ENCODE measurements at regions not wholly inside any gene's neighbourhood (a gene's known extent, or its start where the extent isn't known, plus 50 kb on each side); places are given as distances from the start of the nearest gene placed in this dataset.
"Not testable (repeated sequence)": the region's sequence is repeated elsewhere in the genome, so short reads cannot be mapped to it uniquely, and the experiment has no call there.

DNA sequence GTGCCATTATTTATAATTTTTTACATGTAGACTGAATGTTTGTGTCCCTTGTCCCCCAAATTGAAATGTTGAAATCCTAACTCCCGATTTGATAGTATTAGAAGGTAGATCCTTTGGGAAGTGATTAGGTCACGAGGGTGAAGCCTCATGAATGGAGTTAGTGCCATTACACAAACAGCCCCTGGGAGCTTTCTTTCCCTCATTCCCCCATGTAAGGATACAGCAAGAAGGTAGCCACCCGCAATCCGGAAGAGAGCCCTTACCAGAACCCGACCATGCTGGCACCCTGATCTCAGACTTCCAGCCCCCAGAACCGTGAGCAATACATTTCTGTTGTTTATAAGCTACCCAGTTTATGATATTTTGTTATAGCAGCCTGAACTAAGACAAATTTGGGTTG is 143.2 kb downstream of the NPIPB5 start:
- no peak for DNase-seq (ENCODE audit: low read depth)

- DNase-seq (ENCODE audit: low read depth): not testable (repeated sequence)
Observed at GRCh38 chr16:22656573-22656972, 145.9 kb downstream of the NPIPB5 start.

- DNase-seq (ENCODE audit: low read depth): no peak
Observed at GRCh38 chr16:22659933-22660332, 149.2 kb downstream of the NPIPB5 start.

DNA sequence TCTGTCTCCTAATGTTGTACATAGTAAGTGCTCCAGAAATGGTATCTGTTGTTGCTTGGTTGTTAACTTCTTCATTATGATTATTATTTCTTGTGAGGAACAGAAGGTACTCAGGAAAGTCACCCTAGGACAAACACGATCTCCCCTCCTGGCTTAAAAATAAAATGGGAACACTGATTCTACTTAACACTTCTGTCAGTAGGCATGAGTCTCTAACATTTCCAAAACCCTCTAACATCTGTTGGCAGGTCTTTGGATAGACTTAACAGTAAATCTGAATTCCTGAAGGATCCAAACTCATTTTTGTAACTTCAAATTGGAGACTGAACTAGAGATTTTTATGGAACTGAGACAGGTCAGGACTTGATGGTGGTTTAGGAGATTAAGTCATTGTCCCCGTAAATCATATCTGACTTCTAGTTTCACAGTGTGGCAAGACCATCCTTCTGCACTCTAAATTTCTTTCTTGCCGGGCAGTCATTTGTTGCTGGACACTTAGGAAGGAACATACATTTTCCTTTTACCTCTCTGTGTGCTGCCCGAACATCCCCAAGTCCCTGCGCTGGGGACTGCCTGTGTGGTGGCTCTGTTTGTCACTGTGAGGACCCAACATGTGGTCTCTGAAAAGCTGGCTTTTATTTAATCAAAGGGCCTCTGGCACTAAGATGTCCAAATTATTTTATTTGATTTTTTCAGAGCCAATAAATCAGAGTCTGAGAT is 149.9 kb downstream of the NPIPB5 start:
- DNase-seq (ENCODE audit: low read depth): no peak

DNA sequence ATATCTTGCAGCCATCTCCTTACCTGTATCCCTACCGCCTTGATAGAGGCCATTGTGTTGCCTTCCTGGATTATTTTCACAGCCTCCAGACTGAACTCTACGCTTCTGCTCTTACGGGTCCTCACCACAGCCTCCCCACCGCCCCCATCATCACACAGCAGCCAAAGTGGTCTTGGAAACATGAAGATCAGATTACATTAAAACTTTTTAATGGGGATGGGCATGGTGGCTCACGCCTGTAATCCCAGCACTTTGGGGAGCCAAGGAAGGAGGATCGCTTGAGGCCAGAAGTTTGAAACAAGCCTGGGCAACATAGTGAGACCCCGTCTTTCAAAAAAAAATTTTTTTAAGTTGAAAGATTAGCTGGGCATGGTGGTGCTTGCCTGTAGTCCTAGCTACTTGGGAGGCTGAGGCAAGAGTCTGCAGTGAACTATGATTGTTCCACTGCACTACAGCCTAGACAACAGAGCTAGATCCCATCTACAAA is 150.5 kb downstream of the NPIPB5 start:
- no peak for DNase-seq (ENCODE audit: low read depth)

GRCh38 chr16:22662958-22663357 is 151.0 kb upstream of the HS3ST2 start:
- not testable (repeated sequence) for DNase-seq (ENCODE audit: low read depth)

DNA sequence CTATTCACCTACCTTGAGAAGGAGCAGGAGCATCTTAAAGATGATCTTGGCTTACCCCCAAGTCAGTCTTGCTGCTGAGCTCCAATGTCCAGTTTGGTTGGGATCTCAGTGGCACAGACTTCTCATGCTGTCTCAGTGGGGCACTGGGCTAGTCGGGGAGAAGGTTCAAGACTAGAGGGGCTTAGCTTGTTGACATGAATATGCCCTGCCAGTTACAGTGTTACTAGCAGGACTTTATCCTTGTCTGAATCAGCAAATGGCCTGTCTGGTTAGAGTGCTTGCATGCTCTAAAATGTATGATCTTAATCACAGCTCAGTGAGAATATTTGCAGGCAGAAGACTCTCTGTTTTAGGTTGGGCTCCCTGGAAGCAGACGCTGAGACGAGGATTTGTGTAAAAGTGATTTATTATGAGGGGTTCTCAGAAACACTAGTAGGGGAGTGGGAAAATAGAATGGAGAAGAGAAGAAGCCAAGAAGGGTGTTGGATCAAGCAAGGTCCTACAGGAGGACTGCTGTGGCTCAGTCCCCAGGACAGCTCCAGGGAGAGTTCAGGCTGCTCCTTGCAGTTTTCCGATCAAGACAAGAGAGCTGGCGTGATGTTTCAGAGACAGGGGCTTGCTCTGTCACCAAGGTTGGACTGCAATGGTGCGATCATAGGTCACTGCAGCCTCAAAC is 150.4 kb upstream of the HS3ST2 start:
- DNase-seq (ENCODE audit: low read depth): no peak

DNA sequence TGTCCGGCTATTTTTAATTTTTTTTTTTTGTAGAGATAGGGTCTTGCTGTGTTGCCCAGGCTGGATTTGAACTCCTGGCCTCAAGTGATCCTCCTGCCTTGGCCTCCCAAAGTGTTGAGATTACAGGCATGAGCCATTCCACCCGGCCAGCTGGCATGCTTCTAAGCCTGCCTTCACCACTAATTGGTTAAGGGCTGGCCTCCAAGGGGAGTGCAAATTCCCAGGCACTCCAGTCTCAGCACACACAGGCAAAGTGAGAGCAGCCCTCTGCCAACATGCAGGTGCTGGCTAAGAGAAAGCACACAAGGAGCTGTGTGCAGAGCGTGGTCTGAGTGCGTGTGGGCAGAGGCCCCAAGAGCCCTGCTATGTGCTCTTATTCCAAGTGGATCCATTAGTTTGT is 149.8 kb upstream of the HS3ST2 start:
- DNase-seq (ENCODE audit: low read depth): no peak

GRCh38 chr16:22664561-22664997 is 149.4 kb upstream of the HS3ST2 start:
- no peak for DNase-seq (ENCODE audit: low read depth)

DNA sequence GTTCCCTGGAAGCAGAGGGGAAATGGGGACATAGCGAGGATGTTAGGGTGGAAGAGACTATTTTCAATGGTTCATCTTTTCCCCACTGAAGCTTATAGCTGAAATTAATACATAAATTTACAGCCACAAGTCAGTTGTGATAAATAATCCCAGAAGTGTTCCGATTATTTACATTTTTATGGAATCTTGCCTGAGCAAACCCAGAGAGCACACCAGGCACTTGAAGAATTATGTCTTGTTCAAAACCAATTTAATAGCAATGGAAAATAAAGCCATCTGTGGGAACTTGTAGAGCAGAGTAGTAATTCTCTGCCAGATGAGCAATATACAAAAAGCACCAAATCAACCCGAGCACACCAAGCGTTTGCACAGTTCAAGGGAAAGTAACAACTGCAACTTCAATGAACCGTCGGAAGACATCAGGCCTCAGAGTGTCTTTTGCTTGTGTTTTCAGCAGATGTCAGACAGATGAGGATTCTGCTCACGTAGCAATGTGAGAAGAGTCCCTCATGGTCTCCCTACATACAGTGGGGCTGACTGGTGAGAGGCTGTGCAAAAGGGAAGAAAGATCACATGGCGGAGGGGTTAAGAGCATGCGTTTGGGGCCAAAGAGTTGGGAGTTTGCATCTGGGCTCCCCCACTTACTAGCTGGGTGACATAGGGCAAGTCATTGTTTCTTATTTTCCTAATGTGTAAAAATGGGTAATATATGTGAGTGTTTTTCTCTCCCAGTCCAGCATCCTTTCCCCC is 148.7 kb upstream of the HS3ST2 start:
- DNase-seq (ENCODE audit: low read depth): no peak

- no peak for DNase-seq (ENCODE audit: low read depth)
Observed at GRCh38 chr16:22665803-22666202, 148.2 kb upstream of the HS3ST2 start.

GRCh38 chr16:22668318-22668717 is 145.6 kb upstream of the HS3ST2 start:
- no peak for DNase-seq (ENCODE audit: low read depth)

- DNase-seq (ENCODE audit: low read depth): no peak
Observed at GRCh38 chr16:22670044-22670536, 143.9 kb upstream of the HS3ST2 start.

DNA sequence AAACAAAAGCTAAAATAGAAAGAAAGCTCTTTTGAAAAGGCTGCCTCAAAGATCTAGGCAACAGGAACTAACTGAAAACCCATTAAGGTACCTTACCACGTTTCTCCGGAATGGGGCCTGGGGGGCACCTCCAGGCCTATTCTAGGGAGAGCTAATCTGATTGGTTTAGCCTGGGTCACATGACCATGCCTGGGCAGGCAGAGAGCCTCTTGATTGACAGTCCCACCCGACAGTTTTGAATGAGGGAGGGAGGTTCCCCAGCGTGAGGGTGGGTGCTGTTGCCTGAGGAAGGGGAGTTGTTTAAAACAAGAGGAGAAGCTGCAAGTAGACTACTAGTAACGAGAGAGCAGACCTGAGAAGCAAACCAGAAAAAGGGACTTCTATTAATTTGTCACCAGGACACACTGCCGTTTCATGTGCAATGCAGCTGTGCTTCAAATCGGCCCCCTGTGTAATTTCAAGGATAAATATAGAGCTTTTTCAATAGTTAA is 143.4 kb upstream of the HS3ST2 start:
- DNase-seq (ENCODE audit: low read depth): no peak

GRCh38 chr16:22671301-22672076 is 142.5 kb upstream of the HS3ST2 start:
- no peak for DNase-seq (ENCODE audit: low read depth)

DNA sequence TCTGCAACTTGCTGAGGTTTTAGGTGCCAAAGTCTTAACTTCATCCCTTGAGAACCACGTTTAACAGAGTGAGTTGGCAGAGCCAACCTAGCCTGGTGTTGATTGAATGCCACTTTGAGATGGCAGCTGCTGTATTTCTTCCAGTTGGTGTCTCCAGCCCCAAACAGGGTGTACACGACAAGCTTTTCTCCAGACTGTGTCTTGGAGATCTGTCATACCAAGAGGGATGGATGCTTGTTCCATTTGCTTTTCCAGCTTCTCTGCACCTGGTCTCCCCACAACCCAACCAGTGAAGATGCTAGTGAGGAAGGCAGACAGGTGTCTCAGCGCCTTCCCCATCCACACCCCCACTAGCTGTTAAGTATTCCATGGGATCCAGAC is 141.1 kb upstream of the HS3ST2 start:
- DNase-seq (ENCODE audit: low read depth): no peak

- no peak for DNase-seq (ENCODE audit: low read depth)
Observed at GRCh38 chr16:22673421-22673831, 140.5 kb upstream of the HS3ST2 start.

DNA sequence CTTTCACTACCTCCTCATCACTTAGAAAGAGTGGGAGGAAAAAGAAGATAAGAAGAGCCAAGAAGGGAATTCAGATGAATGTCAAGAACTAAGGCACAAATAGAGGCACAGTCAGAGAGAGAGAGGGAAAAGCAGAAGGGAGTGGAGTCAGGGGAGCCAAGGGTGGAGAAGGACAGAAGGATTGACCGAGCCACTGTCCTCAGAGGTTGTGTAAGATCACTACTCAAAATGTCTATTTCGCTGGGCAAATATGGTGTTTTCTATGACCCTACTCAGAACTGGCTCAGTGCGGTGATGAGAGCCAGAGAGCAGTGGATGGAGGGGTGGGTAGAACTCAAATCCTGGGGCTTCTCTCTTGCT is 139.2 kb upstream of the HS3ST2 start:
- no peak for DNase-seq (ENCODE audit: low read depth)

- DNase-seq (ENCODE audit: low read depth): no peak
Observed at GRCh38 chr16:22675745-22676540, 138.0 kb upstream of the HS3ST2 start.

- no peak for DNase-seq (ENCODE audit: low read depth)
Observed at GRCh38 chr16:22677024-22677830, 136.7 kb upstream of the HS3ST2 start.

All from GM04504 (cell line).